ENCODE measurements at regions not wholly inside any gene's neighbourhood (a gene's known extent, or its start where the extent isn't known, plus 50 kb on each side); places are given as distances from the start of the nearest gene placed in this dataset.

DNA sequence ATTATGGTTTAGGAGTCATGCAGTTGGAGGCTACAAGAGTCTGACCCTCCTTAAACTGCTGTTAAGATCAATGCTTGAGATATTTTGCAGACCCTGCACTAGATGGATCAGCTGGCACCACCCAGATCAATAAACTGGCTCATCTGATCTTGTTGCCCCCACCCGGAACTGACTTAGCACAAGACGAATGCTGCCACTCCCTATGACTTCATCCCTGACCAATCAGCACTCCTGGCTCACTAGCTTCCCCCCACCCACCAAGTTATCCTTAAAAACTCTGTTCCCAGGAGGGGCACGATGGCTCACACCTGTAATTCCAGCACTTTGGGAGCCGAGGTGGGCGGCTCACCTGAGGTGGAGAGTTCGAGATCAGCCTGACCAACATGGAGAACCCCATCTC lies 594.0 kb downstream of the NTRK3 start:
- TF ChIP-seq, protein P1, sequence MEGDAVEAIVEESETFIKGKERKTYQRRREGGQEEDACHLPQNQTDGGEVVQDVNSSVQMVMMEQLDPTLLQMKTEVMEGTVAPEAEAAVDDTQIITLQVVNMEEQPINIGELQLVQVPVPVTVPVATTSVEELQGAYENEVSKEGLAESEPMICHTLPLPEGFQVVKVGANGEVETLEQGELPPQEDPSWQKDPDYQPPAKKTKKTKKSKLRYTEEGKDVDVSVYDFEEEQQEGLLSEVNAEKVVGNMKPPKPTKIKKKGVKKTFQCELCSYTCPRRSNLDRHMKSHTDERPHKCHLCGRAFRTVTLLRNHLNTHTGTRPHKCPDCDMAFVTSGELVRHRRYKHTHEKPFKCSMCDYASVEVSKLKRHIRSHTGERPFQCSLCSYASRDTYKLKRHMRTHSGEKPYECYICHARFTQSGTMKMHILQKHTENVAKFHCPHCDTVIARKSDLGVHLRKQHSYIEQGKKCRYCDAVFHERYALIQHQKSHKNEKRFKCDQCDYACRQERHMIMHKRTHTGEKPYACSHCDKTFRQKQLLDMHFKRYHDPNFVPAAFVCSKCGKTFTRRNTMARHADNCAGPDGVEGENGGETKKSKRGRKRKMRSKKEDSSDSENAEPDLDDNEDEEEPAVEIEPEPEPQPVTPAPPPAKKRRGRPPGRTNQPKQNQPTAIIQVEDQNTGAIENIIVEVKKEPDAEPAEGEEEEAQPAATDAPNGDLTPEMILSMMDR (IDR thresholded peaks at IDR 0.05): no peak
- no peak for TF ChIP-seq POLR2A (IDR thresholded peaks at IDR 0.05)

Data from suprapubic skin (tissue), 3 donors.